Endothelial cell of umbilical vein (primary cell): ENCODE measurements at regions not wholly inside any gene's neighbourhood (a gene's known extent, or its start where the extent isn't known, plus 50 kb on each side); places are given as distances from the start of the nearest gene placed in this dataset.

Experiments used
- BruUV-seq: library from RNA; stranded (reverse); fragments of 400-500 nt; replicated peaks from 2 replicates; lab custom pipeline; 2021; lab: Mats Ljungman, UMichigan
- CTCF ChIA-PET: fragments of 300-600, 350-600 bp; sonication (Branson Sonifier 250); formaldehyde crosslinking; loops from one replicate; lab custom pipeline; 2021; ENCODE audit warnings: antibody characterized with exemption, inconsistent platforms; lab: Charles Lee
- POLR2A ChIA-PET: fragments of 300-600, 350-600 bp; sonication (Branson Sonifier 250); formaldehyde crosslinking; loops from one replicate; lab custom pipeline; 2021; ENCODE audit warnings: antibody characterized with exemption, inconsistent platforms; lab: Charles Lee
- DNase-seq: peaks from one replicate; pipeline ENCODE4 v3.0.0-alpha.2; 2011; ENCODE audit warnings: low read depth, low spot score
- FAIRE-seq: peaks from 2 replicates; lab custom pipeline; 2011; peaks lifted over from hg19 to GRCh38; lab: Jason Lieb, UNC
- H2AFZ ChIP-seq: 2 replicates; pipeline ENCODE4 v1.6.0; 2012; ENCODE audit warnings: low read depth, low read length, control low read depth, inconsistent platforms
- H3K27ac ChIP-seq: 2 replicates; pipeline ENCODE4 v1.5.1; 2011; ENCODE audit warnings: low read depth, mild to moderate bottlenecking, control low read depth, low read length, moderate library complexity; ENCODE audit not compliant: insufficient read depth
- H3K27me3 ChIP-seq, 2 experiments: 2 replicates each; pipeline versions ENCODE4 v1.6.0 to v1.6.1; 2011; ENCODE audit warnings: low read length in 2 of 2, mixed read lengths in 1 of 2; ENCODE audit not compliant: control insufficient read depth in 2 of 2, insufficient read depth in 2 of 2
- H3K36me3 ChIP-seq, 2 experiments: 2 replicates in 1 of 2; 3 replicates in 1 of 2; pipeline ENCODE4 v1.5.1; 2011; ENCODE audit warnings: low read length in 2 of 2, mild to moderate bottlenecking in 1 of 2, moderate library complexity in 1 of 2; ENCODE audit not compliant: control insufficient read depth in 2 of 2, insufficient read depth in 2 of 2; ENCODE audit errors: extremely low read depth in 1 of 2
- H3K4me1 ChIP-seq: 3 replicates; pipeline ENCODE4 v1.5.1; 2011; ENCODE audit warnings: mild to moderate bottlenecking, low read length; ENCODE audit not compliant: control insufficient read depth, insufficient read depth; ENCODE audit errors: extremely low read depth
- H3K4me2 ChIP-seq: 2 replicates; pipeline ENCODE4 v1.6.1; 2011; ENCODE audit warnings: low read length, control low read depth, mixed read lengths; ENCODE audit not compliant: insufficient read depth
- H3K4me3 ChIP-seq, 3 experiments: fragments of 200-600 bp in 1 of 3; sonication (generic), shearing (Covaris generic) in 1 of 3; replicated peaks in 1 of 3; 2 replicates each; pipeline ENCODE4 v1.5.1; 2011 to 2016; ENCODE audit warnings: control low read depth in 3 of 3, low read length in 3 of 3, mild to moderate bottlenecking in 2 of 3, inconsistent platforms in 1 of 3, low read depth in 1 of 3, moderate library complexity in 1 of 3; ENCODE audit not compliant: insufficient read depth in 1 of 3
- H3K79me2 ChIP-seq: 2 replicates; pipeline ENCODE4 v1.6.0; 2012; ENCODE audit warnings: low read length, inconsistent platforms; ENCODE audit not compliant: control insufficient read depth, insufficient read depth
- H3K9ac ChIP-seq: replicated peaks from 2 replicates; pipeline ENCODE3; 2011; ENCODE audit warnings: low read length, control low read depth; ENCODE audit not compliant: insufficient read depth; ENCODE audit errors: extremely low read depth
- H3K9me1 ChIP-seq: replicated peaks from 3 replicates; pipeline ENCODE4 v1.6.0; 2011; ENCODE audit warnings: mild to moderate bottlenecking, low read length; ENCODE audit not compliant: control insufficient read depth, insufficient read depth; ENCODE audit errors: extremely low read depth
- H3K9me3 ChIP-seq: replicated peaks from 2 replicates; pipeline ENCODE4 v1.5.1; 2012; ENCODE audit warnings: low read length, inconsistent platforms; ENCODE audit not compliant: control insufficient read depth, insufficient read depth
- H4K20me1 ChIP-seq: replicated peaks from 2 replicates; pipeline ENCODE3; 2011; ENCODE audit warnings: mild to moderate bottlenecking, low read length; ENCODE audit not compliant: control insufficient read depth, insufficient read depth; ENCODE audit errors: extremely low read depth
- CTCF ChIP-seq, 2 donors: IDR thresholded peaks; 1 replicate in 1 of 2; 2 replicates in 1 of 2; pipeline ENCODE4 v1.5.1; 2011; ENCODE audit warnings: low read length in 2 of 2, mild to moderate bottlenecking in 2 of 2, moderate library complexity in 2 of 2, control low read depth in 1 of 2, inconsistent platforms in 1 of 2, low read depth in 1 of 2; ENCODE audit not compliant: insufficient read depth in 1 of 2; ENCODE audit errors: extremely low read depth in 1 of 2
- EZH2 ChIP-seq: IDR thresholded peaks from 2 replicates; pipeline ENCODE4 v1.6.1; 2012; ENCODE audit warnings: borderline replicate concordance, low read depth, mild to moderate bottlenecking, moderate library complexity, low read length, inconsistent platforms; ENCODE audit not compliant: severe bottlenecking
- FOS ChIP-seq: IDR thresholded peaks from 2 replicates; pipeline ENCODE4 v1.6.1; 2011; ENCODE audit warnings: mild to moderate bottlenecking, low read length, moderate library complexity, borderline replicate concordance; ENCODE audit not compliant: insufficient read depth
- GATA2 ChIP-seq: IDR thresholded peaks from 2 replicates; pipeline ENCODE4 v1.7.0; 2011; ENCODE audit warnings: low read depth, mild to moderate bottlenecking, moderate library complexity, mixed read lengths, low read length; ENCODE audit not compliant: insufficient read length, insufficient read depth
- MAX ChIP-seq: IDR thresholded peaks from 2 replicates; pipeline ENCODE4 v1.6.1; 2011; ENCODE audit not compliant: insufficient read depth, insufficient read length
- MYC ChIP-seq: IDR thresholded peaks from one replicate; pipeline ENCODE4 v1.6.1; 2011; ENCODE audit warnings: mild to moderate bottlenecking, low read depth, low read length
- POLR2A ChIP-seq: IDR thresholded peaks from 2 replicates; pipeline ENCODE4 v1.6.1; 2012; ENCODE audit warnings: low read depth, mild to moderate bottlenecking, control low read depth, low read length
- POLR2AphosphoS5 ChIP-seq: IDR thresholded peaks from 2 replicates; pipeline ENCODE4 v1.6.1; 2012; ENCODE audit warnings: low read depth, mild to moderate bottlenecking, control low read depth, low read length, moderate library complexity; ENCODE audit not compliant: insufficient read depth
- dilution Hi-C: fragments of 300-500 bp; cut with MboI; formaldehyde crosslinking; loops from one replicate; pipeline ENCODE4 v1.15.0; 2019; ENCODE audit warnings: low sequenced_read_pairs; ENCODE audit not compliant: extremely low pct_ligation_motif_present
- intact Hi-C: fragments of 100-400 bp; cut with micrococcal nuclease; formaldehyde crosslinking; loops from one replicate; pipeline ENCODE4 v1.10.0; 2022

GRCh38 chr1:228818296-228818695 is 83.0 kb downstream of the RHOU start:
- no peak overlapping the region for H3K9ac ChIP-seq
- no peaks in the 10 kb centered on the region for H4K20me1 ChIP-seq
- peaks cover 0 to 5% of the 10 kb centered on the region in 2 experiments for H3K27me3 ChIP-seq
- H2AFZ ChIP-seq: no peak overlapping the region
- no peaks in the 10 kb centered on the region for H3K79me2 ChIP-seq
- CTCF ChIA-PET: no interaction called here
- no peaks in the 10 kb centered on the region for H3K4me1 ChIP-seq
- no peaks in the 10 kb centered on the region for H3K9me3 ChIP-seq
- no peaks in the 10 kb centered on the region for H3K36me3 ChIP-seq
- H3K27ac ChIP-seq: no peak overlapping the region
- FAIRE-seq (no peak), DNase-seq (no peak)
- no TSS peak for BruUV-seq
- dilution Hi-C loops (no loop called here), intact Hi-C loops (no loop called here)
- no peak overlapping the region for H3K4me2 ChIP-seq
- POLR2A ChIA-PET: no interaction called here
- TF ChIP-seq POLR2AphosphoS5 (no peak), CTCF (IDR thresholded peaks at IDR 0.05; ENCODE audit: extremely low read depth in 1 of 2, insufficient read depth in 1 of 2, low read depth in 1 of 2, low read length in 2 of 2) (no peak), POLR2A (no peak), MYC (no peak)
- H3K4me3 ChIP-seq: no peak overlapping the region
- no peaks in the 10 kb centered on the region for H3K9me1 ChIP-seq

GRCh38 chr1:228818928-228819630 is 83.8 kb downstream of the RHOU start:
- Histone ChIP-seq H3K4me1 (no peaks in the 10 kb centered on the region), H3K79me2 (no peaks in the 10 kb centered on the region), H2AFZ (no peak overlapping the region), H3K9ac (no peak overlapping the region), H3K9me1 (no peaks in the 10 kb centered on the region), H3K27me3 (peaks cover 0 to 5% of the 10 kb centered on the region in 2 experiments), H4K20me1 (no peaks in the 10 kb centered on the region), H3K4me3 (no peak overlapping the region), H3K36me3 (no peaks in the 10 kb centered on the region), H3K27ac (no peak overlapping the region), H3K9me3 (no peaks in the 10 kb centered on the region), H3K4me2 (no peak overlapping the region)
- CTCF ChIA-PET: interaction anchor here (0.8 kb wide), 1 partner anchor 11 kb away, joined by 3 read pairs; no protein-coding TSS in a partner anchor
- FAIRE-seq: no peak
- dilution Hi-C loops: no loop called here
- intact Hi-C loops: no loop called here
- BruUV-seq: no TSS peak
- TF ChIP-seq MAX (no peak), EZH2 (no peak), CTCF (IDR thresholded peaks at IDR 0.05; ENCODE audit: extremely low read depth in 1 of 2, insufficient read depth in 1 of 2, low read depth in 1 of 2, low read length in 2 of 2) (no peak), GATA2 (no peak), MYC (no peak), POLR2AphosphoS5 (no peak), POLR2A (no peak), FOS (no peak)
- POLR2A ChIA-PET: no interaction called here
- DNase-seq: no peak
